IMR-90 (cell line): ENCODE measurements at regions not wholly inside any gene's neighbourhood (a gene's known extent, or its start where the extent isn't known, plus 50 kb on each side); places are given as distances from the start of the nearest gene placed in this dataset.
"Not testable (repeated sequence)": the region's sequence is repeated elsewhere in the genome, so short reads cannot be mapped to it uniquely, and the experiment has no call there.

Source experiments
- ATAC-seq: fragments of 200-7000 bp; cut with Tn5 transposase; 2 replicates; pipeline ENCODE4 v1.9.1; 2020; ENCODE audit warnings: low read depth, mild to moderate bottlenecking, moderate library complexity
- BruUV-seq: library from RNA; stranded (reverse); fragments of 400-500 nt; replicated peaks from 2 replicates; lab custom pipeline; 2021; lab: Mats Ljungman, UMichigan
- CTCF ChIA-PET: fragments of 300-600 bp; formaldehyde crosslinking; extraction: SDS; loops from one replicate; lab custom pipeline; 2021; ENCODE audit warnings: antibody characterized with exemption; lab: Yijun Ruan, JAX
- POLR2A ChIA-PET: fragments of 300-600 bp; sonication (Branson Sonifier 250); formaldehyde crosslinking; loops from one replicate; lab custom pipeline; 2022; ENCODE audit warnings: antibody characterized with exemption; ENCODE audit not compliant: unreplicated experiment; lab: Charles Lee
- DNase-seq: peaks from one replicate; pipeline ENCODE4 v3.0.0; 2013
- H2AFZ ChIP-seq: replicated peaks from 2 replicates; pipeline ENCODE3; 2013; ENCODE audit warnings: low read length, mild to moderate bottlenecking; ENCODE audit not compliant: poor library complexity
- H2AK5ac ChIP-seq: 2 replicates; pipeline ENCODE4 v1.6.1; 2013; ENCODE audit warnings: low read depth, low read length, inconsistent platforms
- H2AK9ac ChIP-seq: replicated peaks from 2 replicates; pipeline ENCODE3; 2013; ENCODE audit warnings: mild to moderate bottlenecking, low read depth, low read length, moderate library complexity; ENCODE audit not compliant: poor library complexity
- H2BK120ac ChIP-seq: 2 replicates; pipeline ENCODE4 v1.6.1; 2013; ENCODE audit warnings: low read depth, low read length, inconsistent platforms
- H2BK15ac ChIP-seq: 3 replicates; pipeline ENCODE4 v1.6.1; 2013; ENCODE audit warnings: low read depth, low read length, inconsistent platforms
- H2BK20ac ChIP-seq: 2 replicates; pipeline ENCODE4 v1.6.1; 2013; ENCODE audit warnings: low read depth, mild to moderate bottlenecking, inconsistent platforms, low read length, moderate library complexity
- H2BK5ac ChIP-seq: 2 replicates; pipeline ENCODE4 v1.6.1; 2013; ENCODE audit warnings: mild to moderate bottlenecking, low read depth, low read length, inconsistent platforms; ENCODE audit not compliant: poor library complexity, severe bottlenecking
- H3K14ac ChIP-seq: replicated peaks from 2 replicates; pipeline ENCODE4 v1.6.1; 2013; ENCODE audit warnings: low read depth, low read length, inconsistent platforms
- H3K18ac ChIP-seq: 2 replicates; pipeline ENCODE4 v1.6.1; 2013; ENCODE audit warnings: low read depth, low read length, control low read depth
- H3K23ac ChIP-seq: 2 replicates; pipeline ENCODE4 v1.6.1; 2013; ENCODE audit warnings: low read depth, low read length, inconsistent platforms
- H3K27ac ChIP-seq: 2 replicates; pipeline ENCODE4 v1.5.1; 2013; ENCODE audit warnings: mild to moderate bottlenecking, control low read depth, low read length; ENCODE audit not compliant: insufficient read depth
- H3K27me3 ChIP-seq: 2 replicates; pipeline ENCODE4 v1.6.1; 2013; ENCODE audit warnings: low read length; ENCODE audit not compliant: control insufficient read depth, insufficient read depth
- H3K36me3 ChIP-seq: 2 replicates; pipeline ENCODE4 v1.6.1; 2013; ENCODE audit warnings: low read length, mixed read lengths; ENCODE audit not compliant: control insufficient read depth, insufficient read depth
- H3K4ac ChIP-seq: 2 replicates; pipeline ENCODE4 v1.6.1; 2013; ENCODE audit warnings: low read depth, low read length, inconsistent platforms
- H3K4me1 ChIP-seq: 2 replicates; pipeline ENCODE4 v1.6.1; 2013; ENCODE audit warnings: low read length, mixed read lengths; ENCODE audit not compliant: control insufficient read depth, insufficient read depth
- H3K4me2 ChIP-seq: 2 replicates; pipeline ENCODE4 v1.6.1; 2013; ENCODE audit warnings: low read depth, mild to moderate bottlenecking, control low read depth, low read length, moderate library complexity
- H3K4me3 ChIP-seq: 2 replicates; pipeline ENCODE4 v1.5.1; 2013; ENCODE audit warnings: low read depth, mild to moderate bottlenecking, control low read depth, low read length, moderate library complexity; ENCODE audit not compliant: insufficient read depth
- H3K56ac ChIP-seq: 2 replicates; pipeline ENCODE4 v1.6.1; 2013; ENCODE audit warnings: low read length, inconsistent platforms; ENCODE audit not compliant: insufficient read depth; ENCODE audit errors: extremely low read depth
- H3K79me1 ChIP-seq, 2 experiments: 2 replicates each; pipeline ENCODE4 v1.6.1; 2013; ENCODE audit warnings: low read length in 2 of 2, inconsistent platforms in 1 of 2, low read depth in 1 of 2
- H3K9ac ChIP-seq: 2 replicates; pipeline ENCODE4 v1.6.1; 2013; ENCODE audit warnings: low read depth, low read length, control low read depth
- H3K9me1 ChIP-seq: 2 replicates; pipeline ENCODE4 v1.6.1; 2013; ENCODE audit warnings: low read length, inconsistent platforms; ENCODE audit not compliant: insufficient read depth
- H3K9me3 ChIP-seq: 2 replicates; pipeline ENCODE4 v1.6.1; 2013; ENCODE audit warnings: low read length; ENCODE audit not compliant: control insufficient read depth, insufficient read depth
- H4K20me1 ChIP-seq: 2 replicates; pipeline ENCODE4 v1.6.1; 2013; ENCODE audit warnings: low read length, inconsistent platforms; ENCODE audit not compliant: insufficient read depth
- H4K5ac ChIP-seq: 2 replicates; pipeline ENCODE4 v1.6.1; 2013; ENCODE audit warnings: mild to moderate bottlenecking, low read depth, low read length, control low read depth
- H4K8ac ChIP-seq, 2 experiments: 2 replicates each; pipeline ENCODE4 v1.6.1; 2013; ENCODE audit warnings: low read depth in 2 of 2, low read length in 2 of 2, control low read depth in 1 of 2, inconsistent platforms in 1 of 2
- H4K91ac ChIP-seq: 2 replicates; pipeline ENCODE4 v1.6.1; 2013; ENCODE audit warnings: low read depth, low read length, inconsistent platforms; ENCODE audit not compliant: insufficient read depth
- WGBS, 2 experiments: methylation state at CpG; one replicate each; pipeline versions ENCODE4 v1.1.5 to v1.1.7; 2013; ENCODE audit warnings: missing lambda C conversion rate in 2 of 2; ENCODE audit not compliant: insufficient read length in 1 of 2; ENCODE audit errors: extremely low coverage in 2 of 2; 5-methylcytosine and 5-hydroxymethylcytosine counted together
- dilution Hi-C: fragments of 300-500 bp; cut with HindIII; formaldehyde crosslinking; loops from one replicate; pipeline ENCODE4 v1.14.3; 2018; ENCODE audit warnings: low sequenced_read_pairs; ENCODE audit not compliant: unreplicated experiment
- in situ Hi-C: fragments of 300-500 bp; cut with MboI; formaldehyde crosslinking; loops from 3 replicates; pipeline ENCODE4 v1.14.3; 2019; ENCODE audit warnings: low sequenced_read_pairs, inconsistent platforms, mixed read lengths
- intact Hi-C: fragments of 100-400 bp; cut with micrococcal nuclease; formaldehyde crosslinking; loops from 2 replicates; pipeline ENCODE4 v1.10.0; 2022

- BruUV-seq, DNase-seq, POLR2A ChIA-PET: not testable (repeated sequence)
Measured at GRCh38 chr6:47173145-47173544, 131.0 kb upstream of the ADGRF1 start.

More at GRCh38 chr6:47173145-47173544, 131.0 kb upstream of the ADGRF1 start:
- WGBS, 2 experiments = no CpG with 5 or more reads among the region's 3 CpGs
- dilution Hi-C loops, H2AK5ac ChIP-seq, H2BK20ac ChIP-seq, in situ Hi-C loops, H2AFZ ChIP-seq, H2BK15ac ChIP-seq, H3K14ac ChIP-seq, H3K56ac ChIP-seq, H2BK5ac ChIP-seq, H3K4me2 ChIP-seq, H3K9me3 ChIP-seq, H4K5ac ChIP-seq, H3K4me3 ChIP-seq, H3K4me1 ChIP-seq, ATAC-seq, H3K79me1 ChIP-seq, H3K23ac ChIP-seq, H4K20me1 ChIP-seq, H3K4ac ChIP-seq, H4K8ac ChIP-seq, H3K36me3 ChIP-seq, H2BK120ac ChIP-seq, H4K91ac ChIP-seq, H3K9me1 ChIP-seq, H3K27me3 ChIP-seq, H3K9ac ChIP-seq, H2AK9ac ChIP-seq, intact Hi-C loops, CTCF ChIA-PET, H3K18ac ChIP-seq, H3K27ac ChIP-seq: not testable (repeated sequence)
